ENCODE measurements at regions not wholly inside any gene's neighbourhood (a gene's known extent, or its start where the extent isn't known, plus 50 kb on each side); places are given as distances from the start of the nearest gene placed in this dataset.
"Not testable (repeated sequence)": the region's sequence is repeated elsewhere in the genome, so short reads cannot be mapped to it uniquely, and the experiment has no call there.

- H3K27ac ChIP-seq (ENCODE audit: low read depth in 1 of 2, low read length in 2 of 2): no peak overlapping the region
- no peak overlapping the region for H3K4me3 Mint-ChIP-seq
- H3K9me3 Mint-ChIP-seq: no peaks in the 10 kb centered on the region
- H3K9me3 ChIP-seq (ENCODE audit: control insufficient read depth in 1 of 2, insufficient read depth in 1 of 2, low read length in 2 of 2): no peaks in the 10 kb centered on the region
- POLR2A ChIA-PET: no interaction called here
- no peaks in the 10 kb centered on the region for H3K36me3 Mint-ChIP-seq (ENCODE audit: low read depth)
- intact Hi-C loops (cut with DNase I, micrococcal nuclease): no loop called here
- H3K27ac Mint-ChIP-seq: no peak overlapping the region
- no peaks in the 10 kb centered on the region for H3K4me1 Mint-ChIP-seq (ENCODE audit: low read depth)
- H3K27me3 ChIP-seq (ENCODE audit: control insufficient read depth in 1 of 2, insufficient read depth in 2 of 2, low read length in 2 of 2): peaks cover 13 to 34% of the 10 kb centered on the region in 2 experiments
- H3K4me3 ChIP-seq (ENCODE audit: low read length): no peak overlapping the region
- peaks cover 9% of the 10 kb centered on the region for H3K4me1 ChIP-seq (ENCODE audit: insufficient read depth, low read length)
- CTCF ChIA-PET: no interaction called here
- TF ChIP-seq, protein P1, sequence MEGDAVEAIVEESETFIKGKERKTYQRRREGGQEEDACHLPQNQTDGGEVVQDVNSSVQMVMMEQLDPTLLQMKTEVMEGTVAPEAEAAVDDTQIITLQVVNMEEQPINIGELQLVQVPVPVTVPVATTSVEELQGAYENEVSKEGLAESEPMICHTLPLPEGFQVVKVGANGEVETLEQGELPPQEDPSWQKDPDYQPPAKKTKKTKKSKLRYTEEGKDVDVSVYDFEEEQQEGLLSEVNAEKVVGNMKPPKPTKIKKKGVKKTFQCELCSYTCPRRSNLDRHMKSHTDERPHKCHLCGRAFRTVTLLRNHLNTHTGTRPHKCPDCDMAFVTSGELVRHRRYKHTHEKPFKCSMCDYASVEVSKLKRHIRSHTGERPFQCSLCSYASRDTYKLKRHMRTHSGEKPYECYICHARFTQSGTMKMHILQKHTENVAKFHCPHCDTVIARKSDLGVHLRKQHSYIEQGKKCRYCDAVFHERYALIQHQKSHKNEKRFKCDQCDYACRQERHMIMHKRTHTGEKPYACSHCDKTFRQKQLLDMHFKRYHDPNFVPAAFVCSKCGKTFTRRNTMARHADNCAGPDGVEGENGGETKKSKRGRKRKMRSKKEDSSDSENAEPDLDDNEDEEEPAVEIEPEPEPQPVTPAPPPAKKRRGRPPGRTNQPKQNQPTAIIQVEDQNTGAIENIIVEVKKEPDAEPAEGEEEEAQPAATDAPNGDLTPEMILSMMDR (IDR thresholded peaks at IDR 0.05): no peak
- H3K27me3 Mint-ChIP-seq: no peaks in the 10 kb centered on the region
- ATAC-seq (ENCODE audit: poor library complexity) (no peak), DNase-seq (peak in 2 of 14 experiments; percentile 17)
- H3K36me3 ChIP-seq (ENCODE audit: insufficient read depth, low read length): no peaks in the 10 kb centered on the region
Observed at GRCh38 chr1:234781241-234782065, 171.5 kb upstream of the IRF2BP2 start.

DNA sequence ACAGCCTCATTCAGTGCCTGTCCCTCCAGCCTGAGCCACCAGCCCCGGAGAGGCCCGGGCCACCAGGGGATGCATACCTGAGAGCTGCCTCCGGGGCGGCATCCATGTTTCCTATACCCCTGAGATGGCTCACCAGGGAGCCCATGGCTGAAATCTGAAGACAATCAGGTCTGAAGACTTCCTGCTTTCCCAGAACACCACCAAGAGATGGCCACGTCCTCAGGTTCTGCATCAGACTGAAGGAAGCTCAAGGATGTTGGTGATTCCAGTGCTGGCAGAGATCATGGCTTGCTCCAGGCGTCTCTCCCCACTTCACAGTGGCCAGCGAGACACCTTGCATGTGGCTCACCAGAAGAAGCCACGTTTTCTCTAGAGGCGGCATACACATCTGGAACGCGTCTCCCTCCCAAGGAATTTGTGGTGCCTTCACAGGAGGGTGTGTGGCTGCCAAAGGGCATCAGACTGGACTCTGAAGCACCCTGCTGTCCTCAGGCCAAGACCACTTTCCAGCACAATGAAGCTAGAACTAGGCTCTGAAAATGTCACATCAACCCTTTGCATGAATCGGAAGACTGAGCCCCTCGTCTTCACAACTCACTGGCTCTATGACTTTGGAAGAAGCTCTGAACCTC lies 170.7 kb upstream of the IRF2BP2 start:
- Histone ChIP-seq H3K4me3 (ENCODE audit: low read length) (no peak overlapping the region), H3K27me3 (ENCODE audit: control insufficient read depth in 1 of 2, insufficient read depth in 2 of 2, low read length in 2 of 2) (peaks cover 13 to 36% of the 10 kb centered on the region in 2 experiments), H3K9me3 (ENCODE audit: control insufficient read depth in 1 of 2, insufficient read depth in 1 of 2, low read length in 2 of 2) (no peaks in the 10 kb centered on the region), H3K4me1 (ENCODE audit: insufficient read depth, low read length) (peaks cover 9% of the 10 kb centered on the region), H3K36me3 (ENCODE audit: insufficient read depth, low read length) (no peaks in the 10 kb centered on the region), H3K27ac (ENCODE audit: low read depth in 1 of 2, low read length in 2 of 2) (no peak overlapping the region)
- no peak overlapping the region for H3K4me3 Mint-ChIP-seq
- POLR2A ChIA-PET: no interaction called here
- no peaks in the 10 kb centered on the region for H3K4me1 Mint-ChIP-seq (ENCODE audit: low read depth)
- peak in 2 of 14 experiments; percentile 18 to 31 for DNase-seq
- TF ChIP-seq, protein P1 (IDR thresholded peaks at IDR 0.05): no peak
- CTCF ChIA-PET: no interaction called here
- no peaks in the 10 kb centered on the region for H3K36me3 Mint-ChIP-seq (ENCODE audit: low read depth)
- ATAC-seq (ENCODE audit: poor library complexity): no peak
- intact Hi-C loops (cut with DNase I, micrococcal nuclease): no loop called here
- H3K27ac Mint-ChIP-seq: no peak overlapping the region
- no peaks in the 10 kb centered on the region for H3K27me3 Mint-ChIP-seq
- no peaks in the 10 kb centered on the region for H3K9me3 Mint-ChIP-seq

- Histone ChIP-seq H3K9me3 (ENCODE audit: control insufficient read depth in 1 of 2, insufficient read depth in 1 of 2, low read length in 2 of 2) (no peaks in the 10 kb centered on the region), H3K36me3 (ENCODE audit: insufficient read depth, low read length) (no peaks in the 10 kb centered on the region), H3K27ac (ENCODE audit: low read depth in 1 of 2, low read length in 2 of 2) (no peak overlapping the region), H3K4me1 (ENCODE audit: insufficient read depth, low read length) (peaks cover 9% of the 10 kb centered on the region), H3K4me3 (ENCODE audit: low read length) (no peak overlapping the region), H3K27me3 (ENCODE audit: control insufficient read depth in 1 of 2, insufficient read depth in 2 of 2, low read length in 2 of 2) (peaks cover 13 to 36% of the 10 kb centered on the region in 2 experiments)
- no peaks in the 10 kb centered on the region for H3K27me3 Mint-ChIP-seq
- H3K36me3 Mint-ChIP-seq (ENCODE audit: low read depth): no peaks in the 10 kb centered on the region
- intact Hi-C loops (cut with DNase I, micrococcal nuclease): no loop called here
- H3K4me3 Mint-ChIP-seq: no peak overlapping the region
- no peak overlapping the region for H3K27ac Mint-ChIP-seq
- ATAC-seq (ENCODE audit: poor library complexity): no peak
- TF ChIP-seq, protein P1 (IDR thresholded peaks at IDR 0.05): no peak
- CTCF ChIA-PET: no interaction called here
- peak in 2 of 14 experiments; percentile 12 to 17 for DNase-seq
- H3K9me3 Mint-ChIP-seq: no peaks in the 10 kb centered on the region
- no peaks in the 10 kb centered on the region for H3K4me1 Mint-ChIP-seq (ENCODE audit: low read depth)
- POLR2A ChIA-PET: no interaction called here
Observed at GRCh38 chr1:234780112-234780511, 170.1 kb upstream of the IRF2BP2 start.

DNA sequence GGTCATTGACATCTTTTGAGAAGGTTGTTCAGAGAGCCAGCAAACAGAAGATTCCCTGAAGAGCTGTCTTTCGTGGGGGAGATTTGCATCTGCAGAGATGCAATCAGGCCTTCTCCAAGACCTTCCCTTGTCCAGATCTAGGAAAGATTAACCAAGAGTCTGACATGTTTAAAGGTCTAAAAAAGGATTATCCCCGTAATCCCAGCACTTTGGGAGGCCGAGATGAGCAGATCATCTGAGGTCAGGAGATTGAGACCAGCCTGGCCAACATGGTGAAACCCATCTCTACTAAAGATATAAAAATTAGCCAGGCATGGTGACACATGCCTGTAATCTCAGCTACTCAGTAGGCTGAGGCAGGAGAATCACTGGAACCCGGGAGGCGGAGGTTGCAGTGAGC lies 169.6 kb upstream of the IRF2BP2 start:
- H3K4me1 Mint-ChIP-seq (ENCODE audit: low read depth); H3K9me3 Mint-ChIP-seq; H3K4me3 ChIP-seq (ENCODE audit: low read length); H3K27ac ChIP-seq (ENCODE audit: low read depth in 1 of 2, low read length in 2 of 2); H3K36me3 ChIP-seq (ENCODE audit: insufficient read depth, low read length); CTCF ChIA-PET; H3K27me3 Mint-ChIP-seq; H3K36me3 Mint-ChIP-seq (ENCODE audit: low read depth); H3K9me3 ChIP-seq (ENCODE audit: control insufficient read depth in 1 of 2, insufficient read depth in 1 of 2, low read length in 2 of 2); intact Hi-C loops (cut with DNase I, micrococcal nuclease); H3K4me1 ChIP-seq (ENCODE audit: insufficient read depth, low read length); POLR2A ChIA-PET; H3K4me3 Mint-ChIP-seq; ATAC-seq (ENCODE audit: poor library complexity); H3K27ac Mint-ChIP-seq: not testable (repeated sequence)
- peaks cover 13 to 36% of the 10 kb centered on the region in 2 experiments for H3K27me3 ChIP-seq (ENCODE audit: control insufficient read depth in 1 of 2, insufficient read depth in 2 of 2, low read length in 2 of 2)
- peak in 1 of 14 experiments; percentile 7 for DNase-seq
